Type B pancreatic cell (in vitro differentiated cells): ENCODE measurements at regions not wholly inside any gene's neighbourhood (a gene's known extent, or its start where the extent isn't known, plus 50 kb on each side); places are given as distances from the start of the nearest gene placed in this dataset.
"Not testable (repeated sequence)": the region's sequence is repeated elsewhere in the genome, so short reads cannot be mapped to it uniquely, and the experiment has no call there.

ENCODE experiments used
- DNase-seq: peaks from one replicate; pipeline ENCODE4 v3.0.0; 2021; ENCODE audit warnings: mixed read lengths; ENCODE audit not compliant: unreplicated experiment; ENCODE audit errors: extremely low spot score
- H3K27ac Mint-ChIP-seq: 2 replicates; pipeline ENCODE4 v1.8.0; 2021; ENCODE audit warnings: mild to moderate bottlenecking, mixed read lengths
- H3K27me3 Mint-ChIP-seq: 2 replicates; pipeline ENCODE4 v1.8.0; 2021; ENCODE audit warnings: mixed read lengths
- H3K36me3 Mint-ChIP-seq: 2 replicates; pipeline ENCODE4 v1.8.0; 2021; ENCODE audit warnings: mixed read lengths
- H3K4me1 Mint-ChIP-seq: one replicate; pipeline ENCODE4 v1.8.0; 2021; ENCODE audit warnings: mixed read lengths; ENCODE audit not compliant: unreplicated experiment
- H3K4me3 Mint-ChIP-seq: 2 replicates; pipeline ENCODE4 v1.8.0; 2021; ENCODE audit warnings: mild to moderate bottlenecking, mixed read lengths
- H3K9me3 Mint-ChIP-seq: 2 replicates; pipeline ENCODE4 v1.8.0; 2021; ENCODE audit warnings: mixed read lengths
- CTCF ChIP-seq: fragments of 200-600 bp; sonication (generic); conservative IDR thresholded peaks from 2 replicates; pipeline ENCODE4 v1.5.0; 2021; ENCODE audit warnings: antibody characterized with exemption, mild to moderate bottlenecking

- H3K36me3 Mint-ChIP-seq = no peaks in the 10 kb centered on the region
- no peak overlapping the region for H3K4me3 Mint-ChIP-seq
- H3K9me3 Mint-ChIP-seq = no peaks in the 10 kb centered on the region
- no peak for DNase-seq
- no peak for TF ChIP-seq CTCF
- no peak overlapping the region for H3K27ac Mint-ChIP-seq
- H3K4me1 Mint-ChIP-seq = peaks cover 15% of the 10 kb centered on the region
- peaks cover 24% of the 10 kb centered on the region for H3K27me3 Mint-ChIP-seq
Measured at GRCh38 chr15:96472681-96473080, 142.2 kb downstream of the NR2F2 start.

- no peak overlapping the region for H3K4me3 Mint-ChIP-seq
- no peaks in the 10 kb centered on the region for H3K36me3 Mint-ChIP-seq
- peaks cover 15% of the 10 kb centered on the region for H3K4me1 Mint-ChIP-seq
- H3K27ac Mint-ChIP-seq = no peak overlapping the region
- no peak for TF ChIP-seq CTCF
- no peak for DNase-seq
- H3K27me3 Mint-ChIP-seq = peaks cover 19% of the 10 kb centered on the region
- no peaks in the 10 kb centered on the region for H3K9me3 Mint-ChIP-seq
Measured at GRCh38 chr15:96473556-96473955, 143.1 kb downstream of the NR2F2 start.

- H3K4me3 Mint-ChIP-seq = no peak overlapping the region
- no peak for DNase-seq
- H3K27ac Mint-ChIP-seq = no peak overlapping the region
- H3K27me3 Mint-ChIP-seq = peaks cover 15% of the 10 kb centered on the region
- no peaks in the 10 kb centered on the region for H3K36me3 Mint-ChIP-seq
- no peak for TF ChIP-seq CTCF
- peaks cover 15% of the 10 kb centered on the region for H3K4me1 Mint-ChIP-seq
- no peaks in the 10 kb centered on the region for H3K9me3 Mint-ChIP-seq
Measured at GRCh38 chr15:96474231-96474664, 143.7 kb downstream of the NR2F2 start.

- Mint-ChIP-seq H3K27me3 (peaks cover 3% of the 10 kb centered on the region), H3K4me3 (no peak overlapping the region), H3K9me3 (no peaks in the 10 kb centered on the region), H3K27ac (no peak overlapping the region), H3K36me3 (no peaks in the 10 kb centered on the region), H3K4me1 (peaks cover 8% of the 10 kb centered on the region)
- no peak for DNase-seq
- peak; percentile 40 for TF ChIP-seq CTCF
Measured at GRCh38 chr15:96477227-96477626, 146.7 kb downstream of the NR2F2 start.

GRCh38 chr15:96484412-96484811, 153.9 kb downstream of the NR2F2 start:
- not testable (repeated sequence) for DNase-seq, H3K4me1 Mint-ChIP-seq, H3K9me3 Mint-ChIP-seq, H3K4me3 Mint-ChIP-seq, H3K27ac Mint-ChIP-seq, H3K36me3 Mint-ChIP-seq
- H3K27me3 Mint-ChIP-seq = peaks cover 11% of the 10 kb centered on the region

GRCh38 chr15:96484830-96485229, 154.3 kb downstream of the NR2F2 start:
- H3K27ac Mint-ChIP-seq = no peak overlapping the region
- H3K4me3 Mint-ChIP-seq = no peak overlapping the region
- DNase-seq = no peak
- H3K36me3 Mint-ChIP-seq = no peaks in the 10 kb centered on the region
- peaks cover 14% of the 10 kb centered on the region for H3K27me3 Mint-ChIP-seq
- no peaks in the 10 kb centered on the region for H3K9me3 Mint-ChIP-seq
- no peaks in the 10 kb centered on the region for H3K4me1 Mint-ChIP-seq
- no peak for TF ChIP-seq CTCF
